HG02943 (cell line): ENCODE measurements at regions not wholly inside any gene's neighbourhood (a gene's known extent, or its start where the extent isn't known, plus 50 kb on each side); places are given as distances from the start of the nearest gene placed in this dataset.

Experiments used
- ATAC-seq: cut with Tn5 transposase; IDR thresholded peaks from one replicate; pipeline ENCODE4 v1.9.1; 2021; ENCODE audit warnings: mild to moderate bottlenecking, low read depth, moderate library complexity; ENCODE audit not compliant: unreplicated experiment

DNA sequence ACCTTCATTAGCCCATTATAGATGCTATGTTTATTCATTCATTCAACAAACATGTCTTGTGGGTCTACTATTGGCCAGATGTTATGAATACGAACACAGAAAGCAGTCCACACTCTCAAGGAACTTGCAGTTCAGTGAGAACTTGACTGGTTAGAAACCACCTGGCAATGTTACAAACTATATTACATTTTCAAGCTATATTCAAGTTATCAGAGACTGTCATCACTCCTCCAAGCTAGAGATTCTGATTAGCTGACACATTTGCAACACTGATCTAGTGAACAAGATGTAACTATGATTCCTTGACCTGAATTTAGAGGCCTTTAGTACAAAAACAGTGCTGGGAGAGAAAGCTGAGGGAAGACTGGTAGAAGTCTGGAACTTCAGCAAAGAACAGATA lies 170.7 kb upstream of the EEA1 start:
- ATAC-seq = no peak

DNA sequence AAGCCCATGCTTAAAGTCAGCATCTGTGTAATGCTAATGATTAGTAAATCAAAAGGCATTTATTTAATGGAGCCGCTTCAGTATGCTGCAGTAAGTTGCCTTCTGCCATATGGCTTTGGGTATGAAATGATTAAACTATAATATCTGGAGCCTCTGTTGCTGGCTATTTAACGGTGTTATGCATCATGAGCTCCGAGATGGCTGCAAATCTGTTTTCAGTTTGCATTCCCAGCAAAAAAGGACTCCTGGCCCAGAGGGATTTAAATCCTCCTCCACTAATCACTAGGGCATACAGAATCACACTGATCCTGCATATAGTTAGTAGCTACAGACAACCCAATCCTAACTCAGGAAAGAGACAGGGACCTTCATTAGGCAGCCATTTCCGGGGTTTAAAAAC lies 171.5 kb upstream of the EEA1 start:
- ATAC-seq = no peak

DNA sequence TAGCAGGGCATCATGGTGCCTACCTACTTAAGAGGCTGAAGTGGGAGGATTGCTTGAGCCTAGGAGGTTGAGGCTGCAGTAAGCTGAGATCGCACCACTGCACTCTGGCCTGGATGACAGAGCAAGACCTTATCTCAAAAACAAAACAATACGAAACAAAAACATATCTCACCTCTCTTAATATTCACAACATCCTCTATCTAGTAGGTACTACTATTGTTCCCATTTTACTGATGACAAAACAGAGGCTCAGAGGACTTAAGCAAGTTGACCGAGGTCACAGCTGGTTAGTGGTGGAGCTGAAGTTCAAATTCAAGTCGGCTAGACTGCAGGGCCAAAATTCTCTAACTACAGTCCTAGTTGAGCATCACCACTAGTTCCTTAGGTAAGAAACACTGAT lies 172.3 kb upstream of the EEA1 start:
- ATAC-seq = no peak

DNA sequence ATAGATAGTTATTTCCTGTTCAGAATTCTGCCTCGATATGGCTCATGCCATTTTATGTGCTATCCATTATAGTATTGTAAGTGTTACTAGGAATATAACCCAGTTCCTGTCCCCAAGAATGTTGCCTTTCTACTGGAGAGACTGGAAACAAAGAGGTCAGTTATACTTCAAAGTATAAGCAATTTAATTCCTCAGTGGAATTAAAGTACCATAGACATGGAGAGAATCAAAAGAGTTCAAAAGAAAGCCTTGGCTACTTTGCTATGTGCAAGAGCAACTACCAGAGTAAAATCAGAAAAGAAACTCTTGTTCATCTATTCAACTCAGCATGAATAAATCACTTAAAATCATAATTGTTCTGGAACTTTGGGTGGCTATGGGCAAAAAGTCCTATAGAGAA lies 173.2 kb upstream of the EEA1 start:
- no peak for ATAC-seq

DNA sequence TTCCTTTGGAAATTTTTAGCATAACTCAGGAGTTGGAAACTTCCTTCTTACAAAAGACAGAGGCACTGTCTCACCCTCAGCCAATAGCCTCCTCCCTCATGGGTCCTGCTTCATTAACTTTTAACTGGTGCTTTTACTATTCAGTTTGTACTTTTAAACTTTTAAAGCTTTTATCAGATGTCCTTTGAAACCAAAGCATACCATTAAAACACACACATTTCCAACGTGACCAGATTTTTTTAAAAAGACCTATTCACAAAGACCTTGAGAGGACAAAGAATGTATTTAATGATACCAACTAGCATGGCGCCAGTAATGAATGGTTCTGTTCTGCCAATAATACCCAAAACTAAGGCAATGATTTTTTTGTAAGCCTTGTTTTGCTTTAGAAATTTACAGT lies 173.6 kb upstream of the EEA1 start:
- ATAC-seq = no peak

DNA sequence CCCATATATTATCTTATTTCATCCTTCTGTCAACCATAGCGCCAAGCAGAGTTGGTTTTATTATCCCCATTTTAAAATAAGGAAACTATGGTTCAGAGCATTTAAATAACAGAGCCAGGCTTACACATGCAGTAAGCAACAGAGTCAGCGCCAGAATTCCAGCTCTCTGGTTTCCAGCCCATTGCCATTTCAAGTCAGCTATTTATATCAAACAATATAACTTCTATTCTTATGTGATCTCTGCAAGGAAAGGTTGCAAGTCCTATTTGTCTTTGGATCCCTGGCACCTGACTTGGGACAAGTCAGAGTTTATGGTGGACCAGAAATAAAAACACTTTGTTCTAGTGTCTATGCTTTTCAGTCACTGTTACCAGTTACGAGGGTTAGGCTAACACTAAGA lies 174.1 kb upstream of the EEA1 start:
- ATAC-seq = no peak

DNA sequence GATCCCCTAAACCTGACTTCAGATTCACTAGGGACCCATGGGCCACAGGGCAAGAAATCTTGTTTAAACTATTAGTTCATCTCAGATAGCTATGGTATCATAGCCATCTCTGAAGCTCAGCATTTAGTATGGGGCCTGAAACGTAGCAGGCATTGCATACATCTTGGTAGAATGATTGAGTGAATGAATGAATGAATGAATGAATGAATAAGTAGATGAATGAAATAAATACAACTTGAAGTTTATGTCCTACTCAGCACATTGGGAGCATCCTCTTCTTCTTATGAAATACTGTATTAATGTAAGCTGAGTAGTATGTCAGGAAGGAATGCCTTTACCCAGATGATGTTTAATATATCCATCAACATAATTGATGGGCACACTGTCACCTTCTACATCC lies 175.4 kb upstream of the EEA1 start:
- no peak for ATAC-seq

DNA sequence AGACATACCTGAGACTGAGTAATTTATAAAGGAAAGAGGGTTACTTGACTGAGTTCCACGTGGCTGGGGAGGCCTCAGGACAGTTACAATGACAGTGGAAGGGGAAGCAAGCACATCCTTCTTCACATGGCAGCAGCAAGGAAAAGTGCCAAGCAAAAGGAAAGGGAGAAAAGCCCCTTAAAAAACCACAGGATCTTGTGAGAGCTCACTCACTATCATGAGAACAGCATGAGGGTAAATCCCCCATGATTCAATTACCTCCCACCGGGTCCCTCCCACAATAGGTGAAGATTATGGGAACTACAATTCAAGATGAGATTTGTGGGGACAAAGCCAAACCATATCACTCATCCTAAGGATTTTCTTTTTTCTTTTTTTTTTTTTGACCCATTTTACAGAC lies 177.8 kb upstream of the EEA1 start:
- ATAC-seq = no peak

DNA sequence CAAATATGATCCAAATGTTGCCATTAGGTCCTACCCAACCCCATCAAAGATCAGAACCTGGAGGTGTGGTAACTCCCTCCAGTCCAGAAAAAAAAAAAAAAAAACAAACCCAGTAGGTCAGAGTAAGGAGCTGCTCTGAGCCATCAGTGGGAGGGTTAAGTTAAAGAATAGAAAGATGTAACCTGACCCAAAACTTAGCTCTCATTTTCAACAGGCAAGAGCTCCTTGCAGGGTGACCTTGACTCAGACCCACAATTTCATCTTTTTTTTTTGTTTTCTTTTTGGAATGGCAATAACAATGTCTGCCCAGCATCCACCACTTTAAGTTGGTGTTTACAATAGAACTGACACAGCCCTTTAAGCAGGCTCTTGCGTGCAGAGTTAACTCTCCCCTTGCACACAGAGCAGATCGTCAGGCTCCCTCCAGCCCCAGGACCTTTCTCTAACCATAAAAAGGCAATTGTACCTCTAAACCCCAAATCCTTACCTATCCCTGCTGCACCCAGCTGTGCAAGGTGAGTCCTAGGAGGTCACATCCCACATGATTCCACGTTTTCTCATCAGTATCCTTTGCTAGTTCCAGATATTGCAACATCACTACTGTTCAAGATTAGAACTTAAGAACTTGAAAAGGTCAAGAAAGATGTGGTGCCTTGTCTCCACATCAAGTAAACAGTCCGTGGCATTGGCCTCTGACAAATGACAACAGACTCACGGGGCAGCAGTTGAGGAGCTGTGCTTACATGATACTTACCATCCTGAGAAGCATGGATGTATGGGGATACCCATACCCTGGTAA lies 178.6 kb upstream of the EEA1 start:
- no peak for ATAC-seq

DNA sequence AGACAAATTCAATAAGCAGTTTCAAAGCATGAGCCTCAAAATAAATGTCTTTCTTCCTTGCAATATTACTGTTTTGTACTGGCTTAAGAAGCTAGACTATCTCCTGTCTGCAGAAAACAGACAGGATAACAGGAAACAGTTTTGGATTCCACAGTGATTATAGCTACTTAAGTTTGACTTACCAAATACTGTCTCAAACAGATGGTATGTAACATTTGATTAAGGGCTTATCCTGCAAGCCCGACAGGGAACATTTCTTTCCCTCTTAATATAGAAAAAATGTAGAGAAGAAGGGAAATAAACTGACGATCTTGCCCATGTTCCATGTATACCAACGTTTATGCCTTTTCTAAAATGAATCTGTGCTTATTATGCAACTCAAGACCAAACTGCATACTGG lies 179.9 kb upstream of the EEA1 start:
- no peak for ATAC-seq

DNA sequence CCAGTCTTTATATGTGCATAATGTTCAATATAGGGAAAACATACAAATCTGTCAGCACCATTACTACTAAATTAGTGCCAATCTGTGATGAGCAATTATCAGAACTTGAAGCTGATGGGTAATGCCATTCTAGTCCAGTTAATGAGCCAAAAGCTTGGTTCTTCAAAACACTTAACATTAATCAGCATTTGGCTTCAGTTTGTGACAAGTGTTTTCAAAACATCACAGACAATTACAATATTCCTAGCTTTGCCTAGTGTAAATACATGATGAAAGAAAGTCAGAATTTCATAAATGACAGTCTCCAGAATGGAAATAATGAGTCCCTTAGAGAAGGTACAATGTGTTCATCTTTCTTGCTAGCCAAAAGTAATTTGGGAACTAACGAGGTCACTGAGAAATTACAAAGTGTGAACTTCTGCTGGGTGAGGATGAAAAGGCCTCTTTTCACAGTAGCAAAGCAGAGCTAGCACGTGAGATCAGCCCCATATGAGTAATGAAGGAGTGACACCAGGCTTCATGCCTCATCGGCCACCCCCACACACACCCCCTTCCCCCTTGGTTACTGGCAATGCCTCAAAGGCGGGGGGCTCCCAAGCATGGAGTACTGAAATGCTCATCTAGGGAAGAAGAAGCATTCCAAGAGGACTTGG lies 180.6 kb upstream of the EEA1 start:
- ATAC-seq = no peak

DNA sequence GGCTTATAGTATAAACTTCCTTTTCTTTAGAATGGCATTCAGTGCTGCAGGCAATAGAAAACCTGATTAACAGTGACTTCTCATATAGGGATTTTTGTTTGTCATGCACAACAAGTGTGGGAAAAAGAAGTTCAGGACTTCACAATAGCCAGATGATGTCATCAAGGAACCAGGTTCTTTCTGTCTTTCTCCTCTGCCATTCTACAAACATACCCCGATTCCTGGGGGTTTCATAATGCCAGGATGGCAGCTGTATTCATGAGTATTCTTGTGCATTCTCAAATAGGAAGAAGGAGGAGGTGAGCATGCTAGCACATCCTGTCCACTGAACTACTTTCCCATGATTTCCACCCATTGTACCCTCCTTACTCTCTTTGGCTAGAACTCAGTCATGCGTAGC lies 182.7 kb upstream of the EEA1 start:
- no peak for ATAC-seq

DNA sequence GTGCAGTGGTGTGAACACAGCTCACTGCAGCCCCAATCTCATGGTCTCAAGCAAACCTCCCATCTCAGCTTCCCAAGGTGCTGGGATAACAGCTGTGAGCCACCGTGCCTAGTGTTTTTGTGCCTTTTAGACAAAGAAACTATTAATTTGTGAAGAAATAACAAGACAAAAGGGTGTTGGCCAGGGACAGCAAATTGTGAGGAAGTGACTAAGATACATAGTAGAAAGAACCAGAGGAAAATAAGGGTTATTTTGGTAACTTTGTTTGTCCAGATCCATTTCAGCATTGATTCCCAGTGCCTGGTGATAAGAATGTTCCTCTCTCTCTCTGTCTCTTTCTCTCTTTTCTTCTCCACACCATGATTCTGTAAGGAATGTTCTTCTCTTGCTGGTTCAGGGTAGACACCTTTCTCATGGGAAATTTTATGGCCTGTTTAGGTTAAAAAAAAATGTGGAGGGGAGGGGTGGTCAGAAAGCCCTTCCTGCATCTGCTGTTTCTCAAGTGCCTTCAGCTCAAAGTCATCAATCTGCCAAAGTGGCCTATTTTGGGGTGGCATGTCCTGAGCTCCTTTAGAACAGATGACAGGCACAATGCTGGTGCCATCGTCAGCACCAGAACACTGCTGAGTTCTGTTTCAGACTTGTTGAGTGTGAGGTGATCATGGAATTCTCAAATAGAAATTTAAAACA lies 184.4 kb upstream of the EEA1 start:
- no peak for ATAC-seq

DNA sequence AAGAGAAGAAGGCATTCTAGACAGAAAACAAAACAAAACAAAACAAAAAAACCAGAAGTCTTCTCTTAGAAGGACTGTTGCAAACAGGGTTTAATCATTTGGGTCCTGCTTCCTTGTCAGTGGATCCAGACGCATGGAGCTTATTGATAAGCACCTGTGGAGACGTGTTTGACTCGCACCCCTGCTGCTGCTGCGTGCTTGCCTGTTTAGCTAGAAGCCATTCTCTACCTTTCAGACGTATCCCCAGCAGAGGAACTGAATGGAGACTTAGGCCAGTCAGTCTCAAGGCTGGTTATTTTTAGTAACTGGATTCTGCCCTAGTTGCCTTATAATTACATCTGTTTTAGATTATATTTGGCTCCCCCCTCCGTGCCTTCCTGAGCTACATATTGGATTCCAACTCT lies 186.1 kb upstream of the EEA1 start:
- ATAC-seq = no peak

DNA sequence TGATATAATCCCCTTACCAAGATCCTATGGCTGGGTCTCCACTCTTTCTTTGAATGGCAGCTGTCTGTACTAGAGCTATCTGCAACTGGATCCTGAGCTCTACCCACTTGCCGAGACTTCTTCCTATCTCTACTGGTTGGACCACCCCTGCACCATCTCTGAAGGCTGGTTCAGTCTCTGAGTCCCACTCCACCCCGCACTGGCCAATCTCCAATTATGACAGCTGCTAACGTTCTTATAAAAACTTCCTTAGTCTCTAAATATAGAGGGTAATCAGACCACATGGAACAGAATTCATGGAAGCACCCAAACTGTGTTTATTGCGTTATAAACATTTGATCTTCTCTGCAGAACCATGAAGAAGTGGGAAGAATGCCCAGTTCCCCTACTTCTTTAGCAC lies 186.6 kb upstream of the EEA1 start:
- ATAC-seq = no peak

DNA sequence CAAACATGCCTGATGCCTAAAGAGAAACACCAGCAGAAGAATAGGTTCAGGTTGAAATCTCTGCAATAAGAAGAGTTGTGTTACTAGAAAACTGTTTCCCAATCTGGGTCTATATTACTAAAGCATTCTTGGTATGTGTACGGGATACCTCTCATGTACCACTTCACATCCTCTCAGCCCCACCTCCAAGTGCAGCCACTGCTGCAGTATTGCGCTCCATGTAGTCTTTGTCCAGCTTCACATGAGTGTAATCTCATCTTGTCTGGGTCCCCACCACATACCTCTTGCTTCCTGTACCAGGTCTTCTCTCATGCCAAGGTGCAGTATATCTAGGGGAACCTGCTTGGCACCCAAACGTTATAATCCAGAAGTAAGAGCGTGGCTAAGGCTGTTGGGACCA lies 187.5 kb upstream of the EEA1 start:
- ATAC-seq = no peak

DNA sequence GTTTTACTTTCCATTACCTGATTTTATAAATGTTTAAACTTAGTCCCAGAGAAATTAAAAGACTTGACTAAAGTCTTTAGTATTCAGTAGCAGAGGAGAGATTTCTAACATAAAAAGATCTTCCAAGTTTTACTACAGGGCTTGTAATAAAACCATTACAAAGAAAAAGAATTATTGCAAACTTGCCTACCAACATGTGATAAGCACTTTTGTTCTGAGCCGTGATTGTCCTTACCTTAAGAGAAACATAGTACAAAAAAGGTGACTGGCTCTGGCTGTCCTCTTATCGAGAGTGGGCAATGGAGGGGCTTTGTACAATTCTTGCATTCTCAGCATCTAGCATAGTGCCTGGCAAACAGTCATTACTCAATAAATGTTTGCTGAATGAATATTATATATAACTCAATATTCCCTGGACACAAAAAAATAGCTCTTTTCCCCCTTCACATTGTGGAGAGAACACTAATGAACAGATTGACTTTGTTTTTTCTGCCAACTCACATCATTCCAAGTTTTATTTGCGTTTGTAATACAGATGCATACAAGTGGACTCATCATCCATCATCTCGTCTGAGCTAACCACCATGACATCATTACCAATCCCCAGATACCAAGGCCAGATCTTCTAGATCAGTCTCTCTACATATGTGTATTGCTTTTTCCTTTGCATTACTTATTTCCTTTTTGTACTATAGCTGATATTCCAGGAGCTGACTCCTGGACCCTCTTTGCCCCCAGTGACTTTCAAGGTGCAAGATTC lies 192.8 kb upstream of the EEA1 start:
- no peak for ATAC-seq

DNA sequence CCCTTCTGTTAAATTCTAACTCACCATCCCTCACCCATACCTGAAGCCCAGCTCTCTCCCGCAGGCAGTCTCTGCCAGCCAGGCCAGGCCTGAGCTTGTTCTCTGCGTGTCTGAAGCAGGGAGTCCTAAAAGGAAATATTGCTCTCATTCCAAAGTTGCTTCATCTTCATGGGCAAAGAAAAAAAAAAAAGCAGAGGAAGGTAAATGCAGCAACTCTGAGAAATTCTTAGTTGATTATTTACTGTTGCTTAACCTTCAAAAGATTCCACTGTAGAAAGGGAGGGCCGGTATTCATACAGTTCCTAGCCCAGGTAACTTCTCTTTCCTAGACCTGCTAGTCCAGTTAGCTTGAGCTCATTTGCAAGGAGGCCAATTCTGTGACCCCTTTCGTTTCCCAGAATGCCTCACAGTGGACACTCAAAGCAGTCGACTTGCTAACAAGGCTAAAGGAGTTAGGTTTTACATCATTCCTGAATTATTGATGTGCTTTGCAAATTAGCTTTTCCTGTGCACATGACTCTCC lies 193.5 kb upstream of the EEA1 start:
- ATAC-seq = no peak

DNA sequence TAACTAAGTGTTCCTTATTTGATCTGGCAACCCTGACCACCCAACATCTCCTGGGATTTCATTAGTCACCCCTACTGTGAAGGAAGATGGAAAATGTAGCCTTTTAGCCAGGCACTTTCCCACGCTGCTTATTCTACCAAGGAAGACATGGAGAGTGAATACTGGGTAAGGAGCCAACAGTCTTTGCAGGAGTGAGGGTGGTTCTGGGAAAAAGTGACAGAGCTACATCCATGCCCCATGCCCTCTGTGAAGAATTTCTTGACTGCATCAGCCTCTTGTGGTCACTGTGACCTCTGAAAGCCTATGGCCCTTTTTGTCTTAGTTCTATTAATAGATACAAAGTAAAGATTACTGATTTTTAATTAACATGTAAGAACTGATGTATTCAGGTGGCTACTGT lies 196.0 kb upstream of the EEA1 start:
- no peak for ATAC-seq

DNA sequence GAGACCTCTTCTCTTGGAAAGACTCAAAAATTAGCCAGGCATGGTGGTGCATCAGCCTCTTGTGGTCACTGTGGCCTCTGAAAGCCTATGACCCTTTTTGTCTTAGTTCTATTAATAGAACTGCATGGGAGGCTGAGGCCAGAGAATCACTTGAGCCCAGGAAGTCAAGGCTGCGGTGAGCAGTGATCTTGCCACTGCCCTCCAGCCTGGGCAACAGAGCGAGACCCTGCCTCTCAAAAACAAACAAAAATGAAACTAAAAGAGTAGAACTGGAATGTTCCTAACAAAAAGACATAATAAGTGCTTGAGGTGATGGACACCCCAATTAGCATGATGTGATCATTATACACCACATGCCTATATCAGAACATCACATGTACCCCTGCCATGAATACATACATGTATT lies 197.0 kb upstream of the EEA1 start:
- ATAC-seq = no peak

DNA sequence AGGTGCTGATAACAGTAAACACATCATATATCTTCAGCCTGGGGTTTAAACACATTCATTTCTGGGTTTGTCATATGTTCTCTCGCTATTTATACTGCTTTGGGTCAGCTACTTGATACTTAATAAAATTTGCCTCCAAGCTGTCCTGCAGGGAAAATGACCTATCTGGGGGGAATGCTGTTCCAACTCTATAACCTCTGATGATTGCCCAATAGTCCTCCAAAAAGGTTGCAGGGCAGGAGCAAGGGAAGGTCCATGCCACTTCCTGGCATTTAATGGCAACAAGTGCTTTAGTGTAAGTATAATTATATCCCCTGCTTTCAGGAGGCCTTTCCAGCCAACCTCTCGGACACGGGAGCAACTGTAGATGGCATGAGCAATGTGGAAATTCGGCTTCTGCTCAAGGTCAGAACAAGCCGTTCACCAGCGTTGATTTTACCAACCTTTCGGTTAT lies 198.0 kb upstream of the EEA1 start:
- ATAC-seq = no peak
